Adrenal gland (tissue), 9 donors: ENCODE measurements at regions not wholly inside any gene's neighbourhood (a gene's known extent, or its start where the extent isn't known, plus 50 kb on each side); places are given as distances from the start of the nearest gene placed in this dataset.

Source experiments
- DNase-seq, 7 donors: peaks; one replicate each; pipeline ENCODE4 v3.0.0-alpha.2; 2019 to 2020
- H3K27ac ChIP-seq, 5 donors: fragments of 200-600 bp; sonication (generic) in 4 of 5; 1 replicate in 3 of 5; 2 replicates in 2 of 5; pipeline versions ENCODE4 v1.5.1 to v1.8.0; 2016 to 2020; ENCODE audit warnings: mild to moderate bottlenecking in 1 of 5
- H3K27me3 ChIP-seq: fragments of 200-600 bp; 2 replicates; pipeline ENCODE4 v1.8.0; 2021
- H3K36me3 ChIP-seq, 2 donors: fragments of 200-600 bp; replicated peaks in 1 of 2; 1 replicate in 1 of 2; 2 replicates in 1 of 2; pipeline versions ENCODE4 v1.5.1 to v1.8.0; 2018 to 2022
- H3K4me1 ChIP-seq, 2 donors: fragments of 200-600 bp; replicated peaks in 1 of 2; 1 replicate in 1 of 2; 2 replicates in 1 of 2; pipeline versions ENCODE4 v1.5.1 to v1.8.0; 2018 to 2021
- H3K4me3 ChIP-seq, 4 donors: fragments of 200-600 bp; sonication (generic) in 3 of 4; one replicate each; pipeline ENCODE4 v1.5.1; 2016 to 2018
- H3K9me3 ChIP-seq, 3 donors: fragments of 200-600 bp; sonication (generic) in 1 of 3; replicated peaks in 1 of 3; 1 replicate in 2 of 3; 2 replicates in 1 of 3; pipeline versions ENCODE4 v1.5.1 to v1.8.0; 2016 to 2021
- POLR2A ChIP-seq, 2 donors: fragments of 450-650 bp; IDR thresholded peaks; one replicate each; pipeline ENCODE4 v1.6.1; 2017; ENCODE audit warnings: antibody characterized with exemption in 2 of 2, mild to moderate bottlenecking in 2 of 2, moderate library complexity in 1 of 2
- WGBS, 4 donors: extraction: QIAGEN DNeasy Blood & Tissue Kit in 2 of 4; methylation state at CpG; one replicate each; pipeline versions ENCODE4 v1.1.5 to v1.1.7; 2013 to 2017; 5-methylcytosine and 5-hydroxymethylcytosine counted together
- intact Hi-C, 2 donors: fragments of 100-400 bp; cut with DNase I; formaldehyde crosslinking; loops; one replicate each; pipeline versions ENCODE4 v1.14.1 to v1.15.0; 2022 to 2023
- TF ChIP-seq, protein P1 (sequence below), 6 experiments: fragments of 450-650 bp in 4 of 6; fragments of 200-600 bp in 2 of 6; sonication (generic) in 1 of 6; IDR thresholded peaks; 1 replicate in 5 of 6; 2 replicates in 1 of 6; pipeline versions ENCODE4 v1.5.1 to v1.8.0; 2016 to 2021; ENCODE audit warnings: antibody characterized with exemption in 6 of 6, mild to moderate bottlenecking in 2 of 6, moderate library complexity in 1 of 6
- donor health status: healthy with polysubstance abuse.
- donor health status: Bipolar disorder and iron deficiency.
- donor health status: DM: yes; HTN: yes; CAD: no.
- donor health status: DM: no; HTN: no; CAD: no.
- donor health status: DM: no; HTN: no; CAD: no.

DNA sequence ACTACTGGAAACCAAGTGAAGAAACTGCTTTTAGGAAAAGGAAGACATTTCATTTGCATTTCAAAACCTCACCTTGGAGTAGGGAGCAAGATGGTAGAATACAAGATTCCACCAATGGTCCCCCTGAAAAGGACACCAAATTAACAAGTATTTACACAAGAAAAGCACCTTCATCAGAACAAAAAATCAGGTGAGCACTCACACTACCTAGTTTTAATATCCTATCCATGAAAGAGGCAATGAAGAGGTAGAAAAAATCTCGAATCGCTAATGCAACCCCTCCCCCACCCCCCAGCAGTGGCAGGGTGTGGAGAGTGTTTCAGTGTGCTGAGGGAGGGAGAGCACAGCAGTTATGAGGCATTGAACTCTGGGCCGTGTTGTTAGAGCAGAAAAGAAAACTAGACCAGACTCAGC is 1397.0 kb upstream of the C9orf72 start:
- intact Hi-C loops: no loop called here
- TF ChIP-seq POLR2A (IDR thresholded peaks at IDR 0.05): no peak
- TF ChIP-seq, protein P1, sequence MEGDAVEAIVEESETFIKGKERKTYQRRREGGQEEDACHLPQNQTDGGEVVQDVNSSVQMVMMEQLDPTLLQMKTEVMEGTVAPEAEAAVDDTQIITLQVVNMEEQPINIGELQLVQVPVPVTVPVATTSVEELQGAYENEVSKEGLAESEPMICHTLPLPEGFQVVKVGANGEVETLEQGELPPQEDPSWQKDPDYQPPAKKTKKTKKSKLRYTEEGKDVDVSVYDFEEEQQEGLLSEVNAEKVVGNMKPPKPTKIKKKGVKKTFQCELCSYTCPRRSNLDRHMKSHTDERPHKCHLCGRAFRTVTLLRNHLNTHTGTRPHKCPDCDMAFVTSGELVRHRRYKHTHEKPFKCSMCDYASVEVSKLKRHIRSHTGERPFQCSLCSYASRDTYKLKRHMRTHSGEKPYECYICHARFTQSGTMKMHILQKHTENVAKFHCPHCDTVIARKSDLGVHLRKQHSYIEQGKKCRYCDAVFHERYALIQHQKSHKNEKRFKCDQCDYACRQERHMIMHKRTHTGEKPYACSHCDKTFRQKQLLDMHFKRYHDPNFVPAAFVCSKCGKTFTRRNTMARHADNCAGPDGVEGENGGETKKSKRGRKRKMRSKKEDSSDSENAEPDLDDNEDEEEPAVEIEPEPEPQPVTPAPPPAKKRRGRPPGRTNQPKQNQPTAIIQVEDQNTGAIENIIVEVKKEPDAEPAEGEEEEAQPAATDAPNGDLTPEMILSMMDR (IDR thresholded peaks at IDR 0.05): no peak
- H3K4me1 ChIP-seq: no peaks in the 10 kb centered on the region
- no peaks in the 10 kb centered on the region for H3K36me3 ChIP-seq
- DNase-seq: no peak
- no peaks in the 10 kb centered on the region for H3K27me3 ChIP-seq
- no peak overlapping the region for H3K27ac ChIP-seq
- 9 to 30% (median 15%) methylated on average over 3 of the region's 3 CpGs for WGBS, 4 donors
- no peak overlapping the region for H3K4me3 ChIP-seq
- H3K9me3 ChIP-seq: no peaks in the 10 kb centered on the region

DNA sequence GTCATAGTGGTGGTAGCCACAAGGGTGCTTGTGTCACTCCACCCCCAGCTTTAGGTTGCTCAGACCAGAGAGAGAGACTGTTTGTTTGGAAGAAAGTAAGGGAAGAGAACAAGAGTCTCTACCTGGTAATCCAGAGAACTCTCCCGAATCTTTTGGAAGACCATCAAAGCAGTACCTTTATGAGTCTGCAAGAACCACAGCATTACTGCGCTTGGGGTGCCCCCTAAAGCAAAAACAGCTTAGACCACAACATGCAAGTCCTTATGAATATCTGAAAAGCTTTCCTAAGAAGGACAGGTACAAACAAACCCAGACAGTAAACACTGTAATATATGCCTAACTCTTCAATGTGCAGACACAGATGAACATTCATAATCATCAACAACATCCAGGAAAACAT is 1398.6 kb upstream of the C9orf72 start:
- TF ChIP-seq, protein P1 (IDR thresholded peaks at IDR 0.05): no peak
- no peak for TF ChIP-seq POLR2A (IDR thresholded peaks at IDR 0.05)
- Histone ChIP-seq H3K4me3 (no peak overlapping the region), H3K27ac (no peak overlapping the region), H3K9me3 (no peaks in the 10 kb centered on the region), H3K27me3 (no peaks in the 10 kb centered on the region), H3K36me3 (no peaks in the 10 kb centered on the region), H3K4me1 (no peaks in the 10 kb centered on the region)
- no peak for DNase-seq
- WGBS, 4 donors: 0 to 59% (median 21%) methylated on average over 2 of the region's 2 CpGs
- intact Hi-C loops: no loop called here

DNA sequence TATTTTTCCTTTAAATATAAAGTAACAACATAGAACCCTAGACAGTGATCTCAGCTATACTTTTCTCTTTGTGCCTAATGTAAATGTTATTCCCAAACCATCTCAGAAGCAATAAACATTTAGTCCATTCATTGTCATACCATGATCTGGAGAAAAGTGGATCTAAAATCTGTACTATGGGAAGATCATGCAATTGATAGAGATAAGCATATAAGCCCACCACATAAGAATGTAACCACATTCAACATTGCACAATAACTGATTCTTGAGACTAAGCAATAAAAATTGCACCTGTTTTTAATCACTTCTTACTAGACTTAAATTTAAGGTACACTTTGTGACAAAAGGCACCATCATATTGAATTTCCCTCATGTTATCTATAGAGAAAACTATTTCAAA is 1403.0 kb upstream of the C9orf72 start:
- no peaks in the 10 kb centered on the region for H3K36me3 ChIP-seq
- no peaks in the 10 kb centered on the region for H3K4me1 ChIP-seq
- DNase-seq: no peak
- TF ChIP-seq, protein P1 (IDR thresholded peaks at IDR 0.05): no peak
- H3K4me3 ChIP-seq: no peak overlapping the region
- no peaks in the 10 kb centered on the region for H3K9me3 ChIP-seq
- intact Hi-C loops: no loop called here
- H3K27me3 ChIP-seq: no peaks in the 10 kb centered on the region
- no peak overlapping the region for H3K27ac ChIP-seq

DNA sequence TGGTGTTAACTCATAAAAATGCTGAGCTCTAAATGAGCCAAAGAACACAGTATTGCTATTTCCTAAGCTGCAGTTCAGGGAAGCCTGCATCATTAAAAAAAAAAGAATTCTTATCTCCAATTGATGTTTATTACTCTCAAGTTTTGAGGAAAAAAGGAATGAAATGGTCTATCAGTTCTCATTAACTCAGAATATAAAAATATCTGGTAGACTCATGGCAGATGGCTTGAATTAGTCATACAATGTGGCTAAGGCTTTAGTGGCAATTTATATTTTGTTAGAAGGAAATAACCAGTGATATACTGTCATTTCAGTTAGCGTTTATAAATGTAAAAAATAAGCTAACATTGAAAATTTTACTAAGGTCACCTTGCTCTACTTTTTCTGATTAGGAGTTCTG is 1403.4 kb upstream of the C9orf72 start:
- no peak for TF ChIP-seq POLR2A (IDR thresholded peaks at IDR 0.05)
- TF ChIP-seq, protein P1 (IDR thresholded peaks at IDR 0.05): no peak
- H3K9me3 ChIP-seq: no peaks in the 10 kb centered on the region
- 0 to 36% (median 25%) methylated on average over 1 of the region's 1 CpG for WGBS, 4 donors
- H3K4me3 ChIP-seq: no peak overlapping the region
- H3K27ac ChIP-seq: no peak overlapping the region
- no peaks in the 10 kb centered on the region for H3K27me3 ChIP-seq
- intact Hi-C loops: no loop called here
- DNase-seq: no peak
- H3K36me3 ChIP-seq: no peaks in the 10 kb centered on the region
- H3K4me1 ChIP-seq: no peaks in the 10 kb centered on the region
